ENCODE measurements at regions not wholly inside any gene's neighbourhood (a gene's known extent, or its start where the extent isn't known, plus 50 kb on each side); places are given as distances from the start of the nearest gene placed in this dataset.

DNA sequence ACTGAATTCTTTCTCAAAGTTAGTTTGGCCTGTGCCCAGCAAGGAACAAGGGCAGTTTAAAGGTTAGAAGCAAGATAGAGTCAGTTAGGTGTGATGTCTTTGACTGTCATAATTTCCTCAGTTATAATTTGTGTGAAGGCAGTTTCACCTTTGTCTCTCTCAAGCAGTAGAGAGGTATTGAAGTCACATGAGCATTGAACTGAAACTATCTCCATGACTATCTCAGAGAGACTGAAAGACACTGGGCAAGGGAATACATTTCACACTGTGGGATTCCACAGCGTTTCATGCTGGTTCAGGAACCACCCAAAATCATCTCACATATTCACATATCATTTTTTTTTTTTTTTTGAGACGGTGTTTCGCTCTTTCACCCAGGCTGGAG lies 366.1 kb downstream of the PREX1 start:
- H3K4me3 ChIP-seq: no peak overlapping the region
- intact Hi-C loops (cut with DNase I; ENCODE audit: low total_unique reads): no loop called here
- H3K9me3 ChIP-seq: no peaks in the 10 kb centered on the region
- TF ChIP-seq, protein P1, sequence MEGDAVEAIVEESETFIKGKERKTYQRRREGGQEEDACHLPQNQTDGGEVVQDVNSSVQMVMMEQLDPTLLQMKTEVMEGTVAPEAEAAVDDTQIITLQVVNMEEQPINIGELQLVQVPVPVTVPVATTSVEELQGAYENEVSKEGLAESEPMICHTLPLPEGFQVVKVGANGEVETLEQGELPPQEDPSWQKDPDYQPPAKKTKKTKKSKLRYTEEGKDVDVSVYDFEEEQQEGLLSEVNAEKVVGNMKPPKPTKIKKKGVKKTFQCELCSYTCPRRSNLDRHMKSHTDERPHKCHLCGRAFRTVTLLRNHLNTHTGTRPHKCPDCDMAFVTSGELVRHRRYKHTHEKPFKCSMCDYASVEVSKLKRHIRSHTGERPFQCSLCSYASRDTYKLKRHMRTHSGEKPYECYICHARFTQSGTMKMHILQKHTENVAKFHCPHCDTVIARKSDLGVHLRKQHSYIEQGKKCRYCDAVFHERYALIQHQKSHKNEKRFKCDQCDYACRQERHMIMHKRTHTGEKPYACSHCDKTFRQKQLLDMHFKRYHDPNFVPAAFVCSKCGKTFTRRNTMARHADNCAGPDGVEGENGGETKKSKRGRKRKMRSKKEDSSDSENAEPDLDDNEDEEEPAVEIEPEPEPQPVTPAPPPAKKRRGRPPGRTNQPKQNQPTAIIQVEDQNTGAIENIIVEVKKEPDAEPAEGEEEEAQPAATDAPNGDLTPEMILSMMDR (IDR thresholded peaks at IDR 0.05): no peak
- TF ChIP-seq POLR2A (IDR thresholded peaks at IDR 0.05): no peak
- H3K4me1 ChIP-seq: no peaks in the 10 kb centered on the region
- no peaks in the 10 kb centered on the region for H3K27me3 ChIP-seq
- no peak overlapping the region for H3K27ac ChIP-seq
- no peaks in the 10 kb centered on the region for H3K36me3 ChIP-seq
- DNase-seq: no peak

DNA sequence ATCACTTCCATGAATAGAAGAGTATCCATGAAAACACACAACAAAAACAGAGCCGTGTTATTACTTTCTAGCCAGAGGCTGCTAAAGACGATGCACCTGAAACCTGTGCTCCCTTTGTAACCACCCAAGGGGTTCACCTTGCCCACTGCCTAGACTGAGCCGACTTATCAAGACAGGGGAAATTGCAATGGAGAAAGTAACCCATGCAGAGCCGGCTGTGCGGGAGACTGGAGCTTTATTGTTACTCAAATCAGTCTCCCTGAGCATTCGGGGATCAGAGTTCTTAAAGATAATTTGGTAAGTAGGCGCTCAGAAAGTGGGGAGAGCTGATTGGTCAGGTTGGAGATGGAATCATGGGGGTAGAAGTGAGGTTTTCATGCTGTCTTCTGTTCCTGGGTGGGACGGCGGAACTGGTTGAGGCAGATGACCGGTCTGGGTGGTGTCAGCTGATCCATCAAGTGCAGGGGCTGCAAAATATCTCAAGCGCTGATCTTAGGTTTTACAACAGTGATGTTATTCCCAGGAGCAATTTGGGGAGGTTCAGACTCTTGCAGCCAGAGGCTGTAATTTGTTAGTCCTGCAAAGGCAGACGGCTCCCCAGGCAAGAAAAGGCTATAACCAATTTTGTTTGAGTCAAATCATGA lies 366.6 kb downstream of the PREX1 start:
- no peaks in the 10 kb centered on the region for H3K27me3 ChIP-seq
- H3K9me3 ChIP-seq: no peaks in the 10 kb centered on the region
- no peaks in the 10 kb centered on the region for H3K4me1 ChIP-seq
- TF ChIP-seq POLR2A (IDR thresholded peaks at IDR 0.05): no peak
- TF ChIP-seq, protein P1 (IDR thresholded peaks at IDR 0.05): no peak
- H3K36me3 ChIP-seq: no peaks in the 10 kb centered on the region
- intact Hi-C loops (cut with DNase I; ENCODE audit: low total_unique reads): no loop called here
- no peak for DNase-seq
- no peak overlapping the region for H3K27ac ChIP-seq
- H3K4me3 ChIP-seq: no peak overlapping the region

DNA sequence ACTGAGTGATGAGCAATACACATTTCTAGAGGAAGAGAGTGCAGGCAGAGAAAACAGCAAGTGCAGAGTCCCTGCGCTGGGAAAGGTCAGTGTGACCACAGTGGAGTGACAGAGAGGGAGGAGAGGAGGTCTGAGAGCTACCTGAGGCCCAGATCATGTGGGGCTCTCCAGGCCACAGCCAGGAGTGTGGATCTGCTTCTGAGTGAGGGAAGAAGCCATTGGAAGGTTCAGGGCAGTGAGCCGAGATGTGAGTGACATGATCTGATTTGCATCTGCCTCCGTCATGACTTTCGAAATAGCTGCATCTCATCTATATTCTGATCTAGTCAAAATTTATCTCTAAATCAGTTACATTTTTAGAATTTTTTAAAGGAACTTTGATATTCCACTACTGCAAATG lies 367.1 kb downstream of the PREX1 start:
- DNase-seq: no peak
- H3K36me3 ChIP-seq: no peaks in the 10 kb centered on the region
- H3K4me1 ChIP-seq: no peaks in the 10 kb centered on the region
- no peak overlapping the region for H3K4me3 ChIP-seq
- H3K9me3 ChIP-seq: no peaks in the 10 kb centered on the region
- no peaks in the 10 kb centered on the region for H3K27me3 ChIP-seq
- intact Hi-C loops (cut with DNase I; ENCODE audit: low total_unique reads): no loop called here
- TF ChIP-seq POLR2A (IDR thresholded peaks at IDR 0.05): no peak
- TF ChIP-seq, protein P1 (IDR thresholded peaks at IDR 0.05): no peak
- H3K27ac ChIP-seq: no peak overlapping the region

DNA sequence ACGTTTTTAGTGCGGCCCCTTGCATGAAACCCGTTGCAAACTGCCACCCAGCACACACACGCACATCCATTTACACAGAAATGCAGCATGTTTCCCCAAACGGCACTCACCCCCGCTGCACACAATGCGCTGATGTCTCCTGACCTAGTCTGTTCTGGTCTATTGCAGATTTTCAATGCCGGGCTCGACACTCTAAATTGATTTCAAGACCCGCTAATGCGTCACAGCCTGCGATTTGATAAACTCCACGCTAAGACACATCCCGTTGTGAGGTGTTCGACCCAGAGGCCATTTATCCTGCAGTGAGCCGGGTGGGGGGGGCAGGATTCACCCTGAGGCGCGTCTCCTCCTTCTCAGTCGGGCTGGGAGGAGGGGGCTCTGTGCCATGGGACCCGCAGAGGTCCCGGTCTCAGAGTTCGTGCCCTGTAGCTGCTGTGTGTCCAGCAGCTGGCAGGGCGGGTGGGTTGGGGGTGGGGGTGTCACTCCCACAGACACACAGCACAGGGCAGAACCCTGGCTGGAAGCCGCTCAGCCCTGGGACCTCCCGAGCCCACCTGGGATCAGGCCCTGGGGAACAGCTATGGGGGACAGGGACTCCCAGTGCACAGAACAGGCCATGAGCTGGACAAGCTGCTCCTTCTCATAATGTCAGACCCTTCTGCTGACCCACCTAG lies 367.9 kb downstream of the PREX1 start:
- H3K4me1 ChIP-seq: no peaks in the 10 kb centered on the region
- H3K9me3 ChIP-seq: no peaks in the 10 kb centered on the region
- no peak for DNase-seq
- H3K27me3 ChIP-seq: no peaks in the 10 kb centered on the region
- no peak overlapping the region for H3K4me3 ChIP-seq
- TF ChIP-seq, protein P1 (IDR thresholded peaks at IDR 0.05): no peak
- TF ChIP-seq POLR2A (IDR thresholded peaks at IDR 0.05): no peak
- intact Hi-C loops (cut with DNase I; ENCODE audit: low total_unique reads): no loop called here
- H3K36me3 ChIP-seq: no peaks in the 10 kb centered on the region
- no peak overlapping the region for H3K27ac ChIP-seq

DNA sequence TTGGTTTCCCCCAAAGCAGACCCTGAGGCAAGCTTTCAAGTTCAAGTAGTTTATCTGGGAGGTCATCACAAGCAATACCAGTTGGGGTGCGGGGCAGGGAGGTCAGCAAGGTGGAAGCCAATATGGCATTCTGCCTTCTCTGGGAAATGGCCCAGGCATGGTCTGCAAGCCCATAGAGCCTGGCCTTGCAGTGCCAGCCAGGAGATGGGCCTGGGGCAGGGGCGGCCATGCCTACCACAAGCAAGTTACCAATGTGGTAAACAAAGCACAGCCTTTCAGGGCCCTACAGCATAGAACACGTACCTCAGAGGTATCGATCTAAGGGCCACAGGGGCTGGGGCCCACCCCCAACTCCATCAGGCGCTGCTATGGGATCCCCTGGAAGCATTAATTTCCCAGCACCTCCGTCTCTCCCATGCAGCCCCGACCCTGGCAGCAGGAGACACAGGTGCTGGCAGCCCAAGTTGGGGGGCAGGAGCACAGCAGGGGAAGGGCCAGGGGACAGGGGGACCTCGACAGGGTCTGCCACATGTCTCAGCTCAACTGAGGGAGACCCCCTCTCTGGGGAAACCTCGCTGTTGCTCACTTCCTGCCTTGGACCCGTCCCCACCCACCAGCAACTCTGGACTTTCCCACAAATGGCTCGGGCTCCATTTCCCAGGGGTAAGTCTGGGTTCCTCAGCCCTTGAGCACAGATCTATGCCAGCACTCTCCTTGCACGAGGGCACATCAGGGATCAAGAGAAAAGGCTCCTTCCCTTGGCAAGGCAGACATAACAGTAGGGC lies 369.0 kb downstream of the PREX1 start:
- intact Hi-C loops (cut with DNase I; ENCODE audit: low total_unique reads): no loop called here
- Histone ChIP-seq H3K4me3 (no peak overlapping the region), H3K36me3 (no peaks in the 10 kb centered on the region), H3K27me3 (no peaks in the 10 kb centered on the region), H3K4me1 (no peaks in the 10 kb centered on the region), H3K27ac (no peak overlapping the region), H3K9me3 (no peaks in the 10 kb centered on the region)
- no peak for DNase-seq
- TF ChIP-seq, protein P1 (IDR thresholded peaks at IDR 0.05): no peak
- TF ChIP-seq POLR2A (IDR thresholded peaks at IDR 0.05): no peak
